ENCODE measurements at regions not wholly inside any gene's neighbourhood (a gene's known extent, or its start where the extent isn't known, plus 50 kb on each side); places are given as distances from the start of the nearest gene placed in this dataset.
"Not testable (repeated sequence)": the region's sequence is repeated elsewhere in the genome, so short reads cannot be mapped to it uniquely, and the experiment has no call there.

DNA sequence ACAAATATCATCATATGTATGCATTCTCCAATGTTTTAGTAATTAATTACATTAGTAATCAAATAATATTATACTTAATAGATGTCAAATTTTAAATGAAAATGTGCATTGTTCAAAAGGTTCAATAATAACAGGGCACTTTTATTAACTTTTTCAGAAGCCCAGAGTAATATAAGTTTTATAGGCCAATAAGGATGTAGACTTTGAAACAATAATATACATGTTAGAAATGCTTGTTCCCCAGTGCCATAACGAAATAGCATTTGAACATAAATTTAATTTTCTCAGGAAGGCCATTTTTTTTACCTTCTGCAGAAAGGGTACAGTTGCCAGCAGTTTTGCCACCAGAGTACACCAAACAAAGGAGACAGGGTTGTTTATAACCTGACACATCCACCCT lies 1133.9 kb upstream of the LRRTM3 start:
- TF ChIP-seq, protein P1, sequence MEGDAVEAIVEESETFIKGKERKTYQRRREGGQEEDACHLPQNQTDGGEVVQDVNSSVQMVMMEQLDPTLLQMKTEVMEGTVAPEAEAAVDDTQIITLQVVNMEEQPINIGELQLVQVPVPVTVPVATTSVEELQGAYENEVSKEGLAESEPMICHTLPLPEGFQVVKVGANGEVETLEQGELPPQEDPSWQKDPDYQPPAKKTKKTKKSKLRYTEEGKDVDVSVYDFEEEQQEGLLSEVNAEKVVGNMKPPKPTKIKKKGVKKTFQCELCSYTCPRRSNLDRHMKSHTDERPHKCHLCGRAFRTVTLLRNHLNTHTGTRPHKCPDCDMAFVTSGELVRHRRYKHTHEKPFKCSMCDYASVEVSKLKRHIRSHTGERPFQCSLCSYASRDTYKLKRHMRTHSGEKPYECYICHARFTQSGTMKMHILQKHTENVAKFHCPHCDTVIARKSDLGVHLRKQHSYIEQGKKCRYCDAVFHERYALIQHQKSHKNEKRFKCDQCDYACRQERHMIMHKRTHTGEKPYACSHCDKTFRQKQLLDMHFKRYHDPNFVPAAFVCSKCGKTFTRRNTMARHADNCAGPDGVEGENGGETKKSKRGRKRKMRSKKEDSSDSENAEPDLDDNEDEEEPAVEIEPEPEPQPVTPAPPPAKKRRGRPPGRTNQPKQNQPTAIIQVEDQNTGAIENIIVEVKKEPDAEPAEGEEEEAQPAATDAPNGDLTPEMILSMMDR (IDR thresholded peaks at IDR 0.05): no peak
- TF ChIP-seq POLR2A (IDR thresholded peaks at IDR 0.05): no peak
- 42 to 58% methylated on average over 1 of the region's 1 CpG for WGBS, 2 donors
- Histone ChIP-seq H3K36me3 (no peaks in the 10 kb centered on the region), H3K27me3 (no peaks in the 10 kb centered on the region), H3K9me3 (no peaks in the 10 kb centered on the region), H3K27ac (no peak overlapping the region), H3K4me3 (no peak overlapping the region), H3K4me1 (no peaks in the 10 kb centered on the region)
- DNase-seq: no peak
- intact Hi-C loops (cut with DNase I): no loop called here

DNA sequence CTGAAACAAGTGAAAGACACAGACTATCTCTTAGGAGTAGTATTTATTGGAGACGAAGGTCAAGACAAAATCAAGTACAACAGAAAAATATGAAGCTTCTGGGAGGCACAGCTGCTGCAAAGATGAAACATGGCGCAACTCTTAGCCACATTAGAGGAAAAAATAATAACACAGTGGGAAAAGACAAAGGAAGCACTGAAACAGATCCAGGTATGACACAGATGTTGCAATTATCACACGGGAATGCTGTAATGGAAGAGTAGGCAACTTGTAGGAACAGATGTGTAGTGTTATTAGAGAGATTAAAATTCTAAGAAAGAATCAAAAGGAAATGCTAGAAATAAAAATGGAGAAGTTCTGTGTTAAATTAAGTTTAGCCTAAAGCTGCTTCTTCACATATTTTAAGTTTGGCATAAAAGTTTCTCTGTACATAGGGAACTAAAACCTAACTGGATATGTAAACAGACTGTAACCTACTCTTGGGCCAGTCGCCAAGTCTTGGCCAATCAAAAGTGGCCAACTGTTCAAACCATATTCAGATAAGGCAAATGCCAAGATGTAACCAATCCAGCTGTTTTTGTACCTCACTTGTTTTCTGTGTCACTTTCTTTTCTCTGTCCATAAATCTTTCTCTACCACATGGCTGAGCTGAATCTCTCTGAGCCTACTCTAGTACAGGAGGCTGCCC lies 1132.0 kb upstream of the LRRTM3 start:
- 54 to 58% methylated on average over 4 of the region's 4 CpGs for WGBS, 2 donors
- no peak for DNase-seq
- no peaks in the 10 kb centered on the region for H3K4me1 ChIP-seq
- H3K36me3 ChIP-seq: no peaks in the 10 kb centered on the region
- no peaks in the 10 kb centered on the region for H3K9me3 ChIP-seq
- intact Hi-C loops (cut with DNase I): no loop called here
- H3K4me3 ChIP-seq: no peak overlapping the region
- no peak overlapping the region for H3K27ac ChIP-seq
- TF ChIP-seq, protein P1 (IDR thresholded peaks at IDR 0.05): no peak
- no peak for TF ChIP-seq POLR2A (IDR thresholded peaks at IDR 0.05)
- H3K27me3 ChIP-seq: no peaks in the 10 kb centered on the region

DNA sequence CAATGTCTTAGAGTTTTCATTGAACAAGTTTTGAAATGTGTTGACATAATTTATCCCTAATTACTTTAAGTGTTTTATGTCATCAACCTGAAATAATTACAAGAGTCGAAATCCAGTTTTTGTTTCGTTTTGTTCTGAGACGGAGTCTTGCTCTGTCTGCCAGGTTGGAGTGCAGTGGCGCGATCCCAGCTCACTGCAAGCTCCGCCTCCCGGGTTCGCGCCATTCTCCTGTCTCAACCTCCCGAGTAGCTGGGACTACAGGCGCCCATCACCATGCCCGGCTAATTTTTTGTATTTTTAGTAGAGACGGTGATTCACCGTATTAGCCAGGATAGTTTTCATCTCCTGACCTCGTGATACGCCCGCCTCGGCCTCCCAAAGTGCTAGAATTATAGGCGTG lies 1131.0 kb upstream of the LRRTM3 start:
- WGBS, 2 donors: 82 to 90% methylated on average over 17 to 19 of the region's 19 CpGs
- H3K36me3 ChIP-seq; H3K9me3 ChIP-seq; H3K27me3 ChIP-seq; intact Hi-C loops (cut with DNase I); H3K4me1 ChIP-seq; H3K4me3 ChIP-seq; H3K27ac ChIP-seq; DNase-seq: not testable (repeated sequence)

DNA sequence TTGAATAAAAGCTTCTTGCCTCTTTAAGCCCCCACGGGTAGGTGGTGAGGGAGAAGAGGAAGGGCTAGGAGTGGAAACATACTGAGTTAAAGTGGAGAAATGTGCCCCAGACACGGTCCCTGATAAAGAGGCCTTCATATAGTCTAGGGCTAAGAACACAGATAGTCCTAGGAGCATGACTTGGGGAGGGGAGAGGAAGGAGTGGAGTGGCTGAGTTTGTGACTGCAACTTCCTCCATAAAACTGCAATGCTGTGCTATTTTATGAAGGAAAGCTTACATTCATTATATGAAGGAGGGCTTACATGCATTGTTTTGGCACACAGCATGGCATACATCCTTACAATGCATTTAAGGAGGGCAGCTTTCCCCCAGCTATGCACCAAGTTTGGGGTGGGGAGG lies 1129.4 kb upstream of the LRRTM3 start:
- TF ChIP-seq, protein P1 (IDR thresholded peaks at IDR 0.05): no peak
- TF ChIP-seq POLR2A (IDR thresholded peaks at IDR 0.05): no peak
- no peaks in the 10 kb centered on the region for H3K9me3 ChIP-seq

DNA sequence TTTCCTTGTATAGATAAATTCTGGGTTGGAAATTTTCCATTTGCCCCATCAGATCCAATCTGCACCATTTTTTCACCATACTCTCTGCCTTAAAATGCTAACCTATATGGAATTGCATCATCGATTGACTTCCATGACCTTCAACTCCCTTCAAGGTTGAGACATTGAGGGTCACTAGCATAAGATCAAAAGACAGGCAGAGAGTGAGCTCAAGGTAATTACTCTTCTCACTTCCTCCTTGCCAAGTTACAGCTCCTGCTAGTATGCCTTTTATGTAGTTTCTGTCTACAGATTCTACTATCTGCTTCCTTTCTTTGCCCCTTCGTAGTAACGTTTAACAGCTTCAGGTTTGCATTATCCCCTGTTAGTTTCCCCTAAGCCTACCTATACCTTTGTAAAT lies 1127.7 kb upstream of the LRRTM3 start:
- Histone ChIP-seq H3K36me3 (no peaks in the 10 kb centered on the region), H3K4me1 (no peaks in the 10 kb centered on the region)
- intact Hi-C loops (cut with DNase I): no loop called here

More for the DNA sequence above, 1129.4 kb upstream of the LRRTM3 start:
- Histone ChIP-seq H3K27me3 (no peaks in the 10 kb centered on the region), H3K36me3 (no peaks in the 10 kb centered on the region), H3K4me1 (no peaks in the 10 kb centered on the region), H3K27ac (no peak overlapping the region), H3K4me3 (no peak overlapping the region)
- no peak for DNase-seq
- intact Hi-C loops (cut with DNase I): no loop called here
- WGBS, 2 donors: 49 to 55% methylated on average over 2 of the region's 2 CpGs

More for the DNA sequence above, 1127.7 kb upstream of the LRRTM3 start:
- TF ChIP-seq, protein P1 (IDR thresholded peaks at IDR 0.05): no peak
- TF ChIP-seq POLR2A (IDR thresholded peaks at IDR 0.05): no peak
- DNase-seq: no peak
- Histone ChIP-seq H3K27me3 (no peaks in the 10 kb centered on the region), H3K27ac (no peak overlapping the region), H3K9me3 (no peaks in the 10 kb centered on the region), H3K4me3 (no peak overlapping the region)
- WGBS, 2 donors: 72 to 92% methylated on average over 3 of the region's 3 CpGs

Data from esophagus squamous epithelium (tissue), 5 donors.